Kidney epithelial cell (primary cell): ENCODE measurements at regions not wholly inside any gene's neighbourhood (a gene's known extent, or its start where the extent isn't known, plus 50 kb on each side); places are given as distances from the start of the nearest gene placed in this dataset.

ENCODE experiments used
- DNase-seq: peaks from one replicate; pipeline ENCODE4 v3.0.0-alpha.2; 2010; ENCODE audit warnings: low read depth
- H3K27me3 ChIP-seq: 2 replicates; pipeline ENCODE4 v1.6.0; 2011; ENCODE audit warnings: low read length; ENCODE audit not compliant: control insufficient read depth, insufficient read depth
- H3K36me3 ChIP-seq: 2 replicates; pipeline ENCODE4 v1.5.1; 2011; ENCODE audit warnings: low read length; ENCODE audit not compliant: control insufficient read depth, insufficient read depth
- H3K4me3 ChIP-seq: 2 replicates; pipeline ENCODE4 v1.5.1; 2011; ENCODE audit warnings: low read depth, mild to moderate bottlenecking, control low read depth, low read length
- TF ChIP-seq, protein P1 (sequence below): IDR thresholded peaks from 2 replicates; pipeline ENCODE4 v1.5.1; 2011; ENCODE audit warnings: mild to moderate bottlenecking, moderate library complexity, low read length, control low read depth, inconsistent platforms; ENCODE audit not compliant: insufficient read depth, poor library complexity, severe bottlenecking

DNA sequence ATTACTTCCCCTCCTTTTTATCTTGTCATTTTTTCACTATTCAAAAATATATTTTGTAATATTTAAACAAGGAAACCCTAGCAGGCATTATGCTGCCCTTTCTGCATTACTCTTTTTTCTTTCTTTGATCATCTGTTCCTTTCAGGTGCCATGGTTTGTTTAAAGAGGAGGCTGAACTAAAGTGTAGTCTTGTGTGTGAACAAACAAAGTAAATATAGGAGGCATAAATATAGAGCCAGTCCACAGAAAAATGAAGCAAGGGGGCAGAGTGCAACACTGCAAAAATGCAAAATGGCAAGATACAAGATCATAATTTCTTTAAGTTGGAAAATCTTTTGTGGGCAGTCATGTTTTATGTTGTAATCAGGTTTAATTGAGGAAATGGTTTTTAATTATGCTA, 947.3 kb upstream of the COX7C start:
- Histone ChIP-seq H3K27me3 (no peaks in the 10 kb centered on the region), H3K4me3 (no peak overlapping the region), H3K36me3 (no peaks in the 10 kb centered on the region)
- no peak for DNase-seq
- TF ChIP-seq, protein P1, sequence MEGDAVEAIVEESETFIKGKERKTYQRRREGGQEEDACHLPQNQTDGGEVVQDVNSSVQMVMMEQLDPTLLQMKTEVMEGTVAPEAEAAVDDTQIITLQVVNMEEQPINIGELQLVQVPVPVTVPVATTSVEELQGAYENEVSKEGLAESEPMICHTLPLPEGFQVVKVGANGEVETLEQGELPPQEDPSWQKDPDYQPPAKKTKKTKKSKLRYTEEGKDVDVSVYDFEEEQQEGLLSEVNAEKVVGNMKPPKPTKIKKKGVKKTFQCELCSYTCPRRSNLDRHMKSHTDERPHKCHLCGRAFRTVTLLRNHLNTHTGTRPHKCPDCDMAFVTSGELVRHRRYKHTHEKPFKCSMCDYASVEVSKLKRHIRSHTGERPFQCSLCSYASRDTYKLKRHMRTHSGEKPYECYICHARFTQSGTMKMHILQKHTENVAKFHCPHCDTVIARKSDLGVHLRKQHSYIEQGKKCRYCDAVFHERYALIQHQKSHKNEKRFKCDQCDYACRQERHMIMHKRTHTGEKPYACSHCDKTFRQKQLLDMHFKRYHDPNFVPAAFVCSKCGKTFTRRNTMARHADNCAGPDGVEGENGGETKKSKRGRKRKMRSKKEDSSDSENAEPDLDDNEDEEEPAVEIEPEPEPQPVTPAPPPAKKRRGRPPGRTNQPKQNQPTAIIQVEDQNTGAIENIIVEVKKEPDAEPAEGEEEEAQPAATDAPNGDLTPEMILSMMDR, result no peak

DNA sequence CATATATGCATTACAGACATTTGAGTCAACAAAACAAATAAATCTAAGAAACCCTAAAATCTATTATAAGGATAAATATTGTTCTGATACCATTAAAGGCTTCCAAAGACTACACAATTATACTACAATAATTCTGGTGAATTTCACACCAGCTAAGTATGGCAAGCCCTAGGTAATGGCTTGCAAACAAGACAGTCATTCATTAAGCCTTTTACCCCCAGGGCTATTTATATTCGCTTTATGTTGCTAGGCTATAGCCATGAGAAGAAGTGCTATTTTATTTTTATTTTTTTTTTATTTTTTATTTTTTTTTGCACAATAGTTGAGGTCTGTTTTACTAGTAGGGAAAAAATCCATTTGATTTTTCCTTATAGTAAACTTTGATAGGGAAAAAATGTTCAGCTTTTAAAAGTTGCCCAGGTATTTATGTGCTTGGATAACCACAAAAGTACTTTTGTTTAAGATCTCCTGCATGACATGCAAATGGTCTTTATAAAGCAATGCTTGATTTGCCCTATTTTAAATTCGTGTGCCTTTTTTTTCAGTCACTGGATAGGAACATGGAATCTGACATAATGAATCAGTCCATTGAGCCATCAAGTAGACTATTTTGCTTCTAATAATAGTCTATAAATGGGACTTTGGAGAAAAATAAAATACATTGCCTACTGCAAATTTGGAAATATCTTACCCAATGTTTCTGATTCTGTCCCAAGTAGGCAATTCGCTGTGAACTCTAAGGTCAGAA, 946.3 kb upstream of the COX7C start:
- no peaks in the 10 kb centered on the region for H3K36me3 ChIP-seq
- H3K4me3 ChIP-seq, result no peak overlapping the region
- TF ChIP-seq, protein P1, result no peak
- no peak for DNase-seq
- no peaks in the 10 kb centered on the region for H3K27me3 ChIP-seq

GRCh38 chr5:85681871-85682270, 935.9 kb upstream of the COX7C start:
- Histone ChIP-seq H3K36me3 (no peaks in the 10 kb centered on the region), H3K27me3 (no peaks in the 10 kb centered on the region), H3K4me3 (no peak overlapping the region)
- TF ChIP-seq, protein P1, result no peak
- no peak for DNase-seq

GRCh38 chr5:85684351-85684750, 933.4 kb upstream of the COX7C start:
- no peak for DNase-seq
- TF ChIP-seq, protein P1, result no peak
- Histone ChIP-seq H3K27me3 (no peaks in the 10 kb centered on the region), H3K4me3 (no peak overlapping the region), H3K36me3 (no peaks in the 10 kb centered on the region)

- TF ChIP-seq, protein P1, result no peak
- H3K27me3 ChIP-seq, result no peaks in the 10 kb centered on the region
- no peak overlapping the region for H3K4me3 ChIP-seq
- no peak for DNase-seq
- H3K36me3 ChIP-seq, result no peaks in the 10 kb centered on the region
Observed at GRCh38 chr5:85703296-85703695, 914.4 kb upstream of the COX7C start.

DNA sequence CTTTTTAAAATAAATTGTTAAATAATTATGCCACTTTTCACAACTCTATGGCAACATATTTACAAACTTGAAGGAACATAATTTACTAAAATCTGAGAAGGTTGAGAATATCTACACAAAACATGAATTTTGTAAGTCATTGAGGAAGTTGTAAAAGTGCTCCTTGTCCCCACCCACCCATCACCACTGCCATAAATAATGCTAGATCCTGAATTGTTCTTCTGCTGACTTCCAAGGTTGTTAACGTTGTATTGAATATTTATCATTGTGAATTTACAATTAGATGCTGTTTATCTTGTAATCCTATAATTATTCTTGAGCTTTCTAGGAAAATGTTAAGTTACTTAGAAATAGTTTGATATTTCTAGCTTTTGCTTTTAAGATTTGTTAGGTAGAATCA, 908.0 kb upstream of the COX7C start:
- TF ChIP-seq, protein P1, result no peak
- H3K4me3 ChIP-seq, result no peak overlapping the region
- no peaks in the 10 kb centered on the region for H3K36me3 ChIP-seq
- DNase-seq, result no peak
- no peaks in the 10 kb centered on the region for H3K27me3 ChIP-seq
